Medulla oblongata (tissue), 1 donor: ENCODE measurements at regions not wholly inside any gene's neighbourhood (a gene's known extent, or its start where the extent isn't known, plus 50 kb on each side); places are given as distances from the start of the nearest gene placed in this dataset.
"Not testable (repeated sequence)": the region's sequence is repeated elsewhere in the genome, so short reads cannot be mapped to it uniquely, and the experiment has no call there.

Experiments
- DNase-seq: peaks from one replicate; pipeline ENCODE4 v3.0.0-alpha.2; 2015; ENCODE audit errors: extremely low spot score

- DNase-seq = no peak
Observed at GRCh38 chr22:48822278-48823233, 1005.1 kb downstream of the BRD1 start.

GRCh38 chr22:48821727-48822126 is 1005.9 kb downstream of the BRD1 start:
- no peak for DNase-seq

- DNase-seq = no peak
Observed at GRCh38 chr22:48821346-48821690, 1006.4 kb downstream of the BRD1 start.

GRCh38 chr22:48820481-48821345 is 1007.0 kb downstream of the BRD1 start:
- DNase-seq = no peak

- DNase-seq = no peak
Observed at GRCh38 chr22:48819961-48820360, 1007.7 kb downstream of the BRD1 start.

GRCh38 chr22:48819232-48819631 is 1008.4 kb downstream of the BRD1 start:
- no peak for DNase-seq

GRCh38 chr22:48817491-48817890 is 1010.2 kb downstream of the BRD1 start:
- DNase-seq = not testable (repeated sequence)

GRCh38 chr22:48811885-48812284 is 1015.8 kb downstream of the BRD1 start:
- DNase-seq = no peak

GRCh38 chr22:48808038-48808960 is 1019.4 kb downstream of the BRD1 start:
- DNase-seq = no peak

- peak; percentile 79 for DNase-seq
Observed at GRCh38 chr22:48807155-48807554, 1020.5 kb downstream of the BRD1 start.

GRCh38 chr22:48806227-48806781 is 1021.4 kb downstream of the BRD1 start:
- DNase-seq = no peak

GRCh38 chr22:48805516-48805915 is 1022.2 kb downstream of the BRD1 start:
- no peak for DNase-seq

GRCh38 chr22:48804811-48805301 is 1022.8 kb downstream of the BRD1 start:
- peak; percentile 17 for DNase-seq

GRCh38 chr22:48803948-48804810 is 1023.5 kb downstream of the BRD1 start:
- no peak for DNase-seq

GRCh38 chr22:48803171-48803947 is 1024.3 kb downstream of the BRD1 start:
- no peak for DNase-seq

- DNase-seq = no peak
Observed at GRCh38 chr22:48802576-48802975, 1025.1 kb downstream of the BRD1 start.

- DNase-seq = no peak
Observed at GRCh38 chr22:48800886-48801607, 1026.6 kb downstream of the BRD1 start.

GRCh38 chr22:48800036-48800885 is 1027.4 kb downstream of the BRD1 start:
- no peak for DNase-seq
